Trophoblast cell (in vitro differentiated cells and primary cell): ENCODE measurements at regions not wholly inside any gene's neighbourhood (a gene's known extent, or its start where the extent isn't known, plus 50 kb on each side); places are given as distances from the start of the nearest gene placed in this dataset.

Experiments used
- DNase-seq, 2 donors: peaks; one replicate each; pipeline ENCODE4 v3.0.0-alpha.2; 2016
- H2AFZ ChIP-seq: 2 replicates; pipeline ENCODE4 v1.6.1; 2013; ENCODE audit warnings: low read length, moderate library complexity, mild to moderate bottlenecking; ENCODE audit not compliant: insufficient read depth, poor library complexity
- H2AK5ac ChIP-seq: 2 replicates; pipeline ENCODE4 v1.6.1; 2013; ENCODE audit warnings: mild to moderate bottlenecking, low read length
- H2BK120ac ChIP-seq: 2 replicates; pipeline ENCODE4 v1.6.1; 2013; ENCODE audit warnings: low read length, mild to moderate bottlenecking, moderate library complexity; ENCODE audit not compliant: insufficient read depth, poor library complexity
- H2BK12ac ChIP-seq: 2 replicates; pipeline ENCODE4 v1.6.1; 2013; ENCODE audit warnings: mild to moderate bottlenecking, low read length, moderate library complexity
- H2BK5ac ChIP-seq: 2 replicates; pipeline ENCODE4 v1.6.1; 2013; ENCODE audit warnings: low read length, low read depth, moderate library complexity, mild to moderate bottlenecking; ENCODE audit not compliant: poor library complexity
- H3K14ac ChIP-seq: 2 replicates; pipeline ENCODE4 v1.6.1; 2013; ENCODE audit warnings: mild to moderate bottlenecking, low read length
- H3K18ac ChIP-seq: 2 replicates; pipeline ENCODE4 v1.6.1; 2013; ENCODE audit warnings: mild to moderate bottlenecking, low read length
- H3K23ac ChIP-seq: 2 replicates; pipeline ENCODE4 v1.6.1; 2013; ENCODE audit warnings: low read length
- H3K27ac ChIP-seq: 2 replicates; pipeline ENCODE4 v1.5.1; 2013; ENCODE audit warnings: low read depth, mild to moderate bottlenecking, inconsistent platforms, low read length, moderate library complexity
- H3K27me3 ChIP-seq: 2 replicates; pipeline ENCODE4 v1.6.1; 2013; ENCODE audit warnings: inconsistent platforms, mild to moderate bottlenecking, low read length, moderate library complexity; ENCODE audit not compliant: insufficient read depth
- H3K36me3 ChIP-seq, 2 experiments: 1 replicate in 1 of 2; 2 replicates in 1 of 2; pipeline ENCODE4 v1.6.1; 2013; ENCODE audit warnings: low read length in 2 of 2, mild to moderate bottlenecking in 2 of 2, moderate library complexity in 1 of 2; ENCODE audit not compliant: insufficient read depth in 2 of 2, control insufficient read depth in 1 of 2
- H3K4ac ChIP-seq: 2 replicates; pipeline ENCODE4 v1.6.1; 2013; ENCODE audit warnings: low read depth, mild to moderate bottlenecking, low read length, moderate library complexity
- H3K4me1 ChIP-seq, 2 experiments: 1 replicate in 1 of 2; 2 replicates in 1 of 2; pipeline ENCODE4 v1.6.1; 2013; ENCODE audit warnings: low read length in 2 of 2, mild to moderate bottlenecking in 2 of 2, moderate library complexity in 1 of 2; ENCODE audit not compliant: insufficient read depth in 2 of 2, control insufficient read depth in 1 of 2
- H3K4me2 ChIP-seq: 2 replicates; pipeline ENCODE4 v1.6.1; 2013; ENCODE audit warnings: inconsistent platforms, mild to moderate bottlenecking, low read length, moderate library complexity
- H3K4me3 ChIP-seq: 2 replicates; pipeline ENCODE4 v1.5.1; 2013; ENCODE audit warnings: mild to moderate bottlenecking, low read depth, low read length, inconsistent platforms
- H3K79me1 ChIP-seq: one replicate; pipeline ENCODE4 v1.6.1; 2013; ENCODE audit warnings: low read length
- H3K79me2 ChIP-seq: 2 replicates; pipeline ENCODE4 v1.6.1; 2013; ENCODE audit warnings: low read length, mild to moderate bottlenecking; ENCODE audit not compliant: control insufficient read depth, insufficient read depth, poor library complexity
- H3K9ac ChIP-seq: 2 replicates; pipeline ENCODE4 v1.6.1; 2013; ENCODE audit warnings: mild to moderate bottlenecking, low read length
- H3K9me3 ChIP-seq: 2 replicates; pipeline ENCODE4 v1.6.1; 2013; ENCODE audit warnings: low read depth, mild to moderate bottlenecking, control low read depth, inconsistent platforms, low read length; ENCODE audit not compliant: insufficient read depth
- H4K12ac ChIP-seq: 2 replicates; pipeline ENCODE4 v1.6.1; 2013; ENCODE audit warnings: low read depth, mild to moderate bottlenecking, low read length, moderate library complexity
- H4K8ac ChIP-seq: 2 replicates; pipeline ENCODE4 v1.6.1; 2013; ENCODE audit warnings: low read depth, mild to moderate bottlenecking, low read length, moderate library complexity
- H4K91ac ChIP-seq: one replicate; pipeline ENCODE4 v1.6.1; 2013; ENCODE audit warnings: low read depth, mild to moderate bottlenecking, low read length, moderate library complexity
- WGBS: extraction: QIAGEN DNeasy Blood & Tissue Kit; methylation state at CpG from one replicate; pipeline ENCODE4 v1.1.7; 2013; ENCODE audit warnings: missing lambda C conversion rate; ENCODE audit not compliant: insufficient read length, insufficient coverage; ENCODE audit errors: extremely low coverage; 5-methylcytosine and 5-hydroxymethylcytosine counted together

DNA sequence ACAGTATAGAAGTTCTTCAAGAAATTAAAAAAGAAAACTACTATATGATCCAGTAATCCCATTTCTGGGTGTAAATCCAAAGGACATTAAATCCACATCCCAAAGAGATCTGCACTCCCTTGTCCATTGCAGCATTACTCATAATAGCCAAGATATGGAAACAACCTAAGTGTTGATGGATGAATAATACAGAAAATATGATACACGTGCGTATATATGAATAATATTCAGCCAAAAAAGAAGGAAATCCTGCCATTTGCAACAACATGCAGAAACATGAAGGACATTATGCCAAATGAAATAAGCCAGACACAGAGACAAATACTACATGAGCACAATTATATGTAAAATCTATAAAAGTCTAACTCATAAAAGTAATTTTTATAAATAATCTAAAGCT is 306.3 kb upstream of the ANO3 start:
- no CpG with 5 or more reads among the region's 2 CpGs for WGBS
- Histone ChIP-seq H2BK5ac (no peak overlapping the region), H3K36me3 (no peaks in the 10 kb centered on the region), H3K23ac (no peak overlapping the region), H3K9ac (no peak overlapping the region), H3K27ac (no peak overlapping the region), H2AK5ac (no peak overlapping the region), H4K91ac (no peak overlapping the region), H3K79me1 (peaks cover 2% of the 10 kb centered on the region), H3K79me2 (no peaks in the 10 kb centered on the region), H3K27me3 (no peaks in the 10 kb centered on the region), H3K4ac (no peak overlapping the region), H3K9me3 (no peaks in the 10 kb centered on the region), H2BK12ac (no peak overlapping the region), H3K14ac (no peak overlapping the region), H2AFZ (no peak overlapping the region), H3K4me3 (no peak overlapping the region), H3K4me1 (peaks cover 0 to 2% of the 10 kb centered on the region in 2 experiments), H4K8ac (no peak overlapping the region), H4K12ac (no peak overlapping the region), H3K4me2 (no peak overlapping the region), H2BK120ac (no peak overlapping the region), H3K18ac (no peak overlapping the region)
- peak in 1 of 2 donors; percentile 51 for DNase-seq

DNA sequence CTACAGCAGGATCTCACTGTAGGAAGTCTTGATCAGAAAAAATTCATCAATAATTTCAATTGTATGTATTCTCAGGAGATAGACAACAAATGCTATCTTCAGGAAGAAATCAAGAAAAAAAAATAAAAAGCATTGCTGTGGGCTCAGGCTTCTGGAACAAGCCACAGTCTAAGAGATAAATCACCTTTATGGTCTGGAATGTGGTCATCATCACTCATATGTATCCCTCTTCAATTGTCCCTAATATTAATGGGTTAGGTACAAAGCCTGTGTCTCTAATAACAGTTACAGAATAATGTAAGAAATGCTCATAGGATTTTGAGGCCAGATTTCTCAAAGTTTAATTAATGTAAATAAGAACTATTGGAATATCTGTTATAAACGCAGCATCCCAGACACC is 305.9 kb upstream of the ANO3 start:
- Histone ChIP-seq H2BK5ac (no peak overlapping the region), H3K4me2 (no peak overlapping the region), H3K23ac (no peak overlapping the region), H3K9me3 (no peaks in the 10 kb centered on the region), H4K8ac (no peak overlapping the region), H3K79me1 (peaks cover 2% of the 10 kb centered on the region), H4K91ac (no peak overlapping the region), H3K9ac (no peak overlapping the region), H2BK12ac (no peak overlapping the region), H3K4me3 (no peak overlapping the region), H3K18ac (no peak overlapping the region), H2AFZ (no peak overlapping the region), H2BK120ac (no peak overlapping the region), H3K27ac (no peak overlapping the region), H3K4me1 (peaks cover 0 to 2% of the 10 kb centered on the region in 2 experiments), H2AK5ac (no peak overlapping the region), H3K36me3 (no peaks in the 10 kb centered on the region), H3K4ac (no peak overlapping the region), H3K27me3 (no peaks in the 10 kb centered on the region), H4K12ac (no peak overlapping the region), H3K14ac (no peak overlapping the region), H3K79me2 (no peaks in the 10 kb centered on the region)
- DNase-seq: no peak
- WGBS: no CpG with 5 or more reads among the region's 1 CpG

GRCh38 chr11:26027887-26028286 is 304.0 kb upstream of the ANO3 start:
- no peak overlapping the region for H2BK5ac ChIP-seq
- H3K4ac ChIP-seq: no peak overlapping the region
- no peak overlapping the region for H3K9ac ChIP-seq
- no peak overlapping the region for H3K4me3 ChIP-seq
- no peaks in the 10 kb centered on the region for H3K79me2 ChIP-seq
- H4K91ac ChIP-seq: no peak overlapping the region
- no peak overlapping the region for H3K4me2 ChIP-seq
- no peak overlapping the region for H3K23ac ChIP-seq
- no peak overlapping the region for H2BK120ac ChIP-seq
- peaks cover 2% of the 10 kb centered on the region for H3K79me1 ChIP-seq
- H4K8ac ChIP-seq: no peak overlapping the region
- DNase-seq: no peak
- no peak overlapping the region for H3K27ac ChIP-seq
- H3K18ac ChIP-seq: no peak overlapping the region
- no peak overlapping the region for H2AFZ ChIP-seq
- H3K14ac ChIP-seq: no peak overlapping the region
- no peak overlapping the region for H2AK5ac ChIP-seq
- H2BK12ac ChIP-seq: peak overlapping the region; percentile 9
- H3K36me3 ChIP-seq: no peaks in the 10 kb centered on the region
- no peaks in the 10 kb centered on the region for H3K9me3 ChIP-seq
- no peaks in the 10 kb centered on the region for H3K27me3 ChIP-seq
- H3K4me1 ChIP-seq: peaks cover 0 to 2% of the 10 kb centered on the region in 2 experiments
- H4K12ac ChIP-seq: no peak overlapping the region

DNA sequence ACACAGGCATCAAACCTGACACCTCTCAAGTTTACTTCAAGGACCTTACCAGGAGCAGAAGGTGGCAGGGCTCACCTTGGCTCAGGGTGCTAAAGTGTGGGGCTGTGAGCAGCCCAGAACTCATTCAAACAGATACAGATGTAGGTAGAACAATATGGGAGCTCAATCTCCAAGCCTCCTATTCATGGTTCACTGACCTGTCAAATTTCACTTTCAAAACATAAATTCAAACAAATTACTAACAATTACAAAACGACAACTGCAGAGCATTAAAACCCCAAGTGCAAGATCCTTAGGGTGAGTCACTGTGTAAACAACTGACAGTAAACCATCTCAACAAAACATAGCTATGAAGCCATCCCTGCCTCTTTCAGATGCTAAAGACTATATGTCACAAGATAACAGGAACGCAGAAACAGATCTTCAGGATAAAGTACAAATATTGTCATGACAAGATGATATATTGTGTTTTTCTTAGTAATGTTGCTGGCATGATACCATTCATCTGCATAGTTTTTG is 303.5 kb upstream of the ANO3 start:
- no peak overlapping the region for H3K4me3 ChIP-seq
- no peak overlapping the region for H4K12ac ChIP-seq
- H3K9me3 ChIP-seq: no peaks in the 10 kb centered on the region
- peak overlapping the region; percentile 33 for H3K14ac ChIP-seq
- H3K79me1 ChIP-seq: peaks cover 2% of the 10 kb centered on the region
- H3K23ac ChIP-seq: no peak overlapping the region
- no peak overlapping the region for H2BK120ac ChIP-seq
- H2AK5ac ChIP-seq: no peak overlapping the region
- 100% methylated on average over 1 of the region's 2 CpGs for WGBS
- H3K4me1 ChIP-seq: peaks cover 0 to 2% of the 10 kb centered on the region in 2 experiments
- H3K27ac ChIP-seq: no peak overlapping the region
- no peak overlapping the region for H2AFZ ChIP-seq
- no peak overlapping the region for H3K4ac ChIP-seq
- H3K27me3 ChIP-seq: no peaks in the 10 kb centered on the region
- H2BK5ac ChIP-seq: no peak overlapping the region
- H3K79me2 ChIP-seq: no peaks in the 10 kb centered on the region
- no peak overlapping the region for H3K4me2 ChIP-seq
- peak overlapping the region; percentile 9 for H2BK12ac ChIP-seq
- no peak overlapping the region for H3K18ac ChIP-seq
- no peaks in the 10 kb centered on the region for H3K36me3 ChIP-seq
- no peak overlapping the region for H3K9ac ChIP-seq
- peak; percentile 25 to 84 for DNase-seq
- H4K8ac ChIP-seq: no peak overlapping the region
- H4K91ac ChIP-seq: peak overlapping the region; percentile 25
